GM21619 (cell line): ENCODE measurements at regions not wholly inside any gene's neighbourhood (a gene's known extent, or its start where the extent isn't known, plus 50 kb on each side); places are given as distances from the start of the nearest gene placed in this dataset.
A peak's percentile ranks its signal among the peaks of the same experiment; 100 is the strongest.

Experiments used
- ATAC-seq: cut with Tn5 transposase; IDR thresholded peaks from one replicate; pipeline ENCODE4 v1.9.1; 2021; ENCODE audit not compliant: unreplicated experiment

- no peak for ATAC-seq
Measured at GRCh38 chr21:26743524-26743923, 101.7 kb downstream of the ADAMTS1 start.

DNA sequence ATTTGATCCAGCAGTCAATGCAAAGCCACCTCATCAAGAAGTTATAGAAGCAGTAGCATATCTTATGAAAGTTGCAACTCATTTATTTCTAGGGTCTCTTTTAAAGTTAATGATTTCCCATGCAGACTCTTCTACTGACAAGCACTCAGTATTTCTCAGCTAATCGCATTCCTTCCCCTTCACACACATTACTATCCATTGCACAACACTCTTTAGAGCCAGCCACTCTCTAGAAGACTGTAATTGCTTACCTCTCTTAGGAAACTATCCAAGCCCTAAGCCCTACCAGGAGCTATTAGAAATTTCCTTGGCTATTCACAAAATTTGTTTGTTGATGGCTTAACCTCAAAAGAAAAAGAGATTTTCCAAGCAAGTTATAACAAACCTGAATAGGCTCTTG lies 106.0 kb downstream of the ADAMTS1 start:
- ATAC-seq, result no peak

DNA sequence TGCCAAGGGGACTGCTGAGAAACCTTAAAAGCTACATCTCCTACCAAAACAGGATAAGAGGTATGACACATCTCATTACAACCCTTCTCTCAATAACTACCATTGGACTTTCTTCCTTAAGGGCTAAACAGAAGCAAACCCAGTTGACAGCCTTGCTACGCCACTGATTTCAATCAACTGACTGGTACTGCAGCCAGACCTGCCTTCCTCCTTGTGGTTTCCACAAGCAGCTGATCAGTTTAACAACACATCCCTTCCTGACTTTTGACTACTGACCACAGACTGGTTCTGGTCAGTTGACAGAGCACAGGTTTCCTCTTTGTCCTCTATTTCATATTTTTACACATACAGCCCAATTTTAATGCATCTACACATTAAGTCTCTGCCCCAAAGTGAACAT lies 108.8 kb downstream of the ADAMTS1 start:
- no peak for ATAC-seq

GRCh38 chr21:26732432-26733221 lies 112.6 kb downstream of the ADAMTS1 start:
- ATAC-seq, result no peak

- ATAC-seq, result no peak
Measured at GRCh38 chr21:26719750-26720149, 125.5 kb downstream of the ADAMTS1 start.

- ATAC-seq, result no peak
Measured at GRCh38 chr21:26717146-26717739, 128.0 kb downstream of the ADAMTS1 start.

- ATAC-seq, result no peak
Measured at GRCh38 chr21:26715878-26716506, 129.2 kb downstream of the ADAMTS1 start.

- no peak for ATAC-seq
Measured at GRCh38 chr21:26715116-26715515, 130.1 kb downstream of the ADAMTS1 start.

GRCh38 chr21:26710155-26710554 lies 135.1 kb downstream of the ADAMTS1 start:
- ATAC-seq, result no peak

GRCh38 chr21:26709090-26709489 lies 136.0 kb upstream of the CYYR1 start:
- no peak for ATAC-seq

- ATAC-seq, result no peak
Measured at GRCh38 chr21:26708223-26708800, 135.2 kb upstream of the CYYR1 start.

DNA sequence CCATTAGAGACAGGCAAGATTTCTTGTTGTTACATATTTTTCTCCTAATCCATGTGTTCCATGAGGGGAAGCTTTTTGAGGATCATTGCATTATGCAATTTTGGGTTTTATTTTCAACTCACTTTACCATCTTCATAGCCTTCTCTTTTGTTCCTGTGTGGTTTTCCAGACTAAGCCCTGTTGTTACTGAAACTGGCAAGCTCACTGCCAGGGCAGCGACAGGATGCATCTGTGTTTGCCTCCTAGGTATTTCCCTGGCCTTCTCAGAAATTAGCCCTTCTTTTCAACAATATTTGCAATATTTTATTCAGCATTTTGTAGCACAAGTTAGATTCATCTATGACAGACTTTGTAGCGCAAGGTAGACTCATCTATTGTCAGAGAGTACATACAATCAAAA lies 134.2 kb upstream of the CYYR1 start:
- no peak for ATAC-seq

GRCh38 chr21:26698416-26698815 lies 125.3 kb upstream of the CYYR1 start:
- ATAC-seq, result no peak

GRCh38 chr21:26691416-26691815 lies 118.3 kb upstream of the CYYR1 start:
- no peak for ATAC-seq

DNA sequence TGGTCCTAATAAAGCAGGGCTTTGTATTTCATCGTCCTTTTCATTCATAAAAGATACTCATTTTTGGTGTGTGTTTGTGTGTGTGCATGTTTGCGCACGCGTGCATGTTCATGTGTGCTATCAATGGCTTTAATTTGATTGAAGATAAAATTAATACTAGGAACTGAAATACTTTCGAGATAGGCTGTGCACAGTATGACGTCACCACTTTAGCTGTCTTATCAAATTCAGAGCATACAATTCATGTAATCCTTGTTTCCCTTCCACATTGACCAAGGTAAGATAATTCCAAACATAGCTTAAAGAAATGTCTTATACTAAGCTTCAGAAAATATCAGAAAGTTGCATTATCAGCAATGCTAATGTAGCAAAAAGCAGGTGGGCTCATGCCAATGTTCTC lies 113.6 kb upstream of the CYYR1 start:
- ATAC-seq, result no peak

GRCh38 chr21:26686278-26686677 lies 113.2 kb upstream of the CYYR1 start:
- ATAC-seq, result peak; percentile 66

GRCh38 chr21:26684889-26685288 lies 111.8 kb upstream of the CYYR1 start:
- no peak for ATAC-seq

- ATAC-seq, result no peak
Measured at GRCh38 chr21:26683996-26684395, 110.9 kb upstream of the CYYR1 start.

DNA sequence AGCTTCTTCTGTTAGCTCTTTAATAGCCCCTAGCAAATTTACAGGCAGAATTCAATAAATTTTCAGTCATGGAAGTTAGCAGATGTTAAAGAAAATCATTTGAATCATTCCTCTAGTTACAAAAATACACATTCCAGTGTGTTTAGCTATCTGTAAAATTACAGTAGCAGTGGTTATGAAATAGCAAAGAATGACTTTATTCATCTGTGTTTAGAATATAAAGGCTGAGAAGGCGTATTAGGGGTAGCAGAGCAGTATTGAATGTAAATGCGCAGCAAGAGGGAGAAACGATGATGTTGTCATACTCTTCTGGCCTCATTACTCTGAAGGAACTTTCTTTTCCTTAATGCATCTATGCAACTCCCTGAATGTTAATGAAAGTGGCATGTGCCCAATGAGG lies 106.2 kb upstream of the CYYR1 start:
- no peak for ATAC-seq

DNA sequence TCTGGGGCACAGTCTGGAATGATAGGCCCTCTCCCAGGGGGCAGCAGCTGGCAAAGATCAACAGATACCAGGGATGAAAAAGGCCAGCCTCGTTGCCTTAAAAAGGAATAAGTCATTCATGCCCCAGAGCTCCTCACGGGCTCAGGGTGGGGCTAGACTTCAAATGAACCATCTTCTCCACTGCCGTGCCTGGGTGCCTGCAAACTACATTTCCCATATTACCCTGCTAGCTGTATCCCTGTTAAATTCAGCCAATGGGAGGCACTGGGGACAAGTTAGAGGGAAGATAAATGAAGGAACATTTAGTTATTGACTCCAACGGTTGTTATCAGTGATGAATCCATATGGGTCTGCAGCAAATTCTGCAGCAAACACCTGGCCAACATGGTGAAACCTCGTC lies 101.2 kb upstream of the CYYR1 start:
- no peak for ATAC-seq

DNA sequence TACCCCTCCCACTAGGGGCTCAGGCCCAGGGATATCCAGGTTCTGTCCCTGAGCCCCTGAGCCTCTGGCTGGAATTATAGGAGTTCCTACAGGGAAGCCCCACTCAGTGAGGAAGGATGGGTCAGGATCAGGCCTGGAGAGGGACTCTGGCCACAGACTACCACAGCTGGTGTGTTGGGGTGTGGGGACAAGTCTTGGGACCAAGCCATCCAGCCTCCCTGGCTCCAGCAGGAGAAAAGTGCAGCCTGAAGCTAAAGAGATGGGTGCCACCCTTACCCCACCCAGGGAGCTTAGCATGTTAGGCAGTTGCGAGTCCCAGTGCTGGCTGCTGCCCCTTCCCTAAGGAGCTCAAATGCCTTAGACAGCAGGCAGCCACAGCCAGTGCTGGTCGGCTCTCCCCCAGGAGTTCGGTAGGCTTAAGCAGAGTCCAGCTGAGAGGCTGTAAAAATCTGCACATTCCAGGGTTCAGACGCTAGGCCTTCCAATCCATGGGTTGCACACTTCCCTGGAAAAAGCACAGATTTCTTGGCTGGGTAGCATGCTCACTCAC lies 96.2 kb upstream of the CYYR1 start:
- ATAC-seq, result no peak

DNA sequence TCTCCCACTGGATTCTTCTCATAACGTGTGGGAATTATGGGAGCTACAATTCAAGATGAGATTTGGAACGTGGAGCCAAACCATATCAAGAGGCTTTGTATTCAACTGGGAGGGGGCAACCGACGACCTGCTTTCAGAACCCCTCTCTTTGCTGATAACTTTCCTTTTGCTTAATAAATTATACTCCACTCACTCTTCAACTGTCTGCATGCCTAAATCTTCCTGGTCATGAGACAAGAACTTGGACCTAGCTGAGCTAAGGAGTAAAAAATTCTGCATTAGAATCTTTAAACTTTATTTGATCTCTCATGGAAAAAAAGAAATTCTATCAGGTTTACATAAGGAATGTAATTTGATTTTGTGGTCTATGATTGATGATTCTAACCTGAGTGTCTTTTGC lies 86.7 kb upstream of the CYYR1 start:
- ATAC-seq, result no peak
